Ascending aorta (tissue), 2 donors: ENCODE measurements at regions not wholly inside any gene's neighbourhood (a gene's known extent, or its start where the extent isn't known, plus 50 kb on each side); places are given as distances from the start of the nearest gene placed in this dataset.

Experiments used
- DNase-seq, 2 donors: peaks; one replicate each; pipeline ENCODE4 v3.0.0-alpha.2; 2019; ENCODE audit warnings: low spot score in 2 of 2
- H3K27ac ChIP-seq, 2 donors: fragments of 200-600 bp; sonication (generic); one replicate each; pipeline ENCODE4 v1.5.1; 2016 to 2017; ENCODE audit warnings: mild to moderate bottlenecking in 1 of 2
- H3K27me3 ChIP-seq: fragments of 200-600 bp; sonication (generic); one replicate; pipeline ENCODE4 v1.5.1; 2017
- H3K36me3 ChIP-seq, 2 donors: fragments of 200-600 bp; sonication (generic); one replicate each; pipeline ENCODE4 v1.5.1; 2016
- H3K4me1 ChIP-seq, 2 donors: fragments of 200-600 bp; sonication (generic); one replicate each; pipeline ENCODE4 v1.5.1; 2016 to 2017; ENCODE audit warnings: mild to moderate bottlenecking in 1 of 2
- H3K4me3 ChIP-seq, 2 donors: fragments of 200-600 bp; sonication (generic); one replicate each; pipeline ENCODE4 v1.5.1; 2016 to 2017; ENCODE audit warnings: mild to moderate bottlenecking in 1 of 2
- H3K9me3 ChIP-seq, 2 donors: fragments of 200-600 bp; sonication (generic); one replicate each; pipeline ENCODE4 v1.5.1; 2016
- CTCF ChIP-seq, 3 experiments: fragments of 200-600 bp in 2 of 3; fragments of 450-650 bp in 1 of 3; sonication (generic) in 2 of 3; IDR thresholded peaks; one replicate each; pipeline ENCODE4 v1.5.1; 2016 to 2019; ENCODE audit warnings: antibody characterized with exemption in 3 of 3, mild to moderate bottlenecking in 1 of 3, moderate library complexity in 1 of 3
- intact Hi-C: fragments of 100-400 bp; cut with DNase I; formaldehyde crosslinking; loops from one replicate; pipeline ENCODE4 v1.15.1; 2023

GRCh38 chr14:71228711-71229110 is 321.5 kb downstream of the PCNX1 start:
- no peaks in the 10 kb centered on the region for H3K27me3 ChIP-seq
- no peaks in the 10 kb centered on the region for H3K9me3 ChIP-seq
- H3K36me3 ChIP-seq = no peaks in the 10 kb centered on the region
- DNase-seq = no peak
- H3K4me1 ChIP-seq = no peaks in the 10 kb centered on the region
- H3K4me3 ChIP-seq = no peak overlapping the region
- no peak overlapping the region for H3K27ac ChIP-seq
- TF ChIP-seq CTCF (IDR thresholded peaks at IDR 0.05) = no peak
- intact Hi-C loops = no loop called here

GRCh38 chr14:71229875-71230274 is 322.6 kb downstream of the PCNX1 start:
- no peaks in the 10 kb centered on the region for H3K9me3 ChIP-seq
- no peak for TF ChIP-seq CTCF (IDR thresholded peaks at IDR 0.05)
- H3K4me1 ChIP-seq = no peaks in the 10 kb centered on the region
- DNase-seq = no peak
- intact Hi-C loops = no loop called here
- no peaks in the 10 kb centered on the region for H3K36me3 ChIP-seq
- no peak overlapping the region for H3K4me3 ChIP-seq
- no peak overlapping the region for H3K27ac ChIP-seq
- no peaks in the 10 kb centered on the region for H3K27me3 ChIP-seq

GRCh38 chr14:71230897-71231296 is 323.6 kb downstream of the PCNX1 start:
- H3K4me1 ChIP-seq = no peaks in the 10 kb centered on the region
- H3K27me3 ChIP-seq = no peaks in the 10 kb centered on the region
- TF ChIP-seq CTCF (IDR thresholded peaks at IDR 0.05) = no peak
- H3K9me3 ChIP-seq = no peaks in the 10 kb centered on the region
- H3K27ac ChIP-seq = no peak overlapping the region
- DNase-seq = no peak
- no peaks in the 10 kb centered on the region for H3K36me3 ChIP-seq
- intact Hi-C loops = no loop called here
- H3K4me3 ChIP-seq = no peak overlapping the region

- H3K4me3 ChIP-seq = no peak overlapping the region
- no peak for TF ChIP-seq CTCF (IDR thresholded peaks at IDR 0.05)
- DNase-seq = no peak
- no peaks in the 10 kb centered on the region for H3K4me1 ChIP-seq
- no peaks in the 10 kb centered on the region for H3K9me3 ChIP-seq
- no peaks in the 10 kb centered on the region for H3K27me3 ChIP-seq
- intact Hi-C loops = no loop called here
- H3K36me3 ChIP-seq = no peaks in the 10 kb centered on the region
- H3K27ac ChIP-seq = no peak overlapping the region
Measured at GRCh38 chr14:71231521-71232393, 324.5 kb downstream of the PCNX1 start.

GRCh38 chr14:71232506-71232905 is 325.2 kb downstream of the PCNX1 start:
- no peak overlapping the region for H3K27ac ChIP-seq
- intact Hi-C loops = no loop called here

More at GRCh38 chr14:71232506-71232905, 325.2 kb downstream of the PCNX1 start:
- TF ChIP-seq CTCF (IDR thresholded peaks at IDR 0.05) = no peak
- Histone ChIP-seq H3K9me3 (no peaks in the 10 kb centered on the region), H3K4me1 (no peaks in the 10 kb centered on the region), H3K36me3 (no peaks in the 10 kb centered on the region), H3K4me3 (no peak overlapping the region), H3K27me3 (no peaks in the 10 kb centered on the region)
- no peak for DNase-seq
